Endothelial cell of umbilical vein (primary cell): ENCODE measurements at regions not wholly inside any gene's neighbourhood (a gene's known extent, or its start where the extent isn't known, plus 50 kb on each side); places are given as distances from the start of the nearest gene placed in this dataset.

Source experiments
- BruUV-seq: library from RNA; stranded (reverse); fragments of 400-500 nt; replicated peaks from 2 replicates; lab custom pipeline; 2021; lab: Mats Ljungman, UMichigan
- CTCF ChIA-PET: fragments of 300-600, 350-600 bp; sonication (Branson Sonifier 250); formaldehyde crosslinking; loops from one replicate; lab custom pipeline; 2021; ENCODE audit warnings: antibody characterized with exemption, inconsistent platforms; lab: Charles Lee
- POLR2A ChIA-PET: fragments of 300-600, 350-600 bp; sonication (Branson Sonifier 250); formaldehyde crosslinking; loops from one replicate; lab custom pipeline; 2021; ENCODE audit warnings: antibody characterized with exemption, inconsistent platforms; lab: Charles Lee
- DNase-seq: peaks from one replicate; pipeline ENCODE4 v3.0.0-alpha.2; 2011; ENCODE audit warnings: low read depth, low spot score
- FAIRE-seq: peaks from 2 replicates; lab custom pipeline; 2011; peaks lifted over from hg19 to GRCh38; lab: Jason Lieb, UNC
- H2AFZ ChIP-seq: 2 replicates; pipeline ENCODE4 v1.6.0; 2012; ENCODE audit warnings: low read depth, low read length, control low read depth, inconsistent platforms
- H3K27ac ChIP-seq: 2 replicates; pipeline ENCODE4 v1.5.1; 2011; ENCODE audit warnings: low read depth, mild to moderate bottlenecking, control low read depth, low read length, moderate library complexity; ENCODE audit not compliant: insufficient read depth
- H3K27me3 ChIP-seq, 2 experiments: 2 replicates each; pipeline versions ENCODE4 v1.6.0 to v1.6.1; 2011; ENCODE audit warnings: low read length in 2 of 2, mixed read lengths in 1 of 2; ENCODE audit not compliant: control insufficient read depth in 2 of 2, insufficient read depth in 2 of 2
- H3K36me3 ChIP-seq, 2 experiments: 2 replicates in 1 of 2; 3 replicates in 1 of 2; pipeline ENCODE4 v1.5.1; 2011; ENCODE audit warnings: low read length in 2 of 2, mild to moderate bottlenecking in 1 of 2, moderate library complexity in 1 of 2; ENCODE audit not compliant: control insufficient read depth in 2 of 2, insufficient read depth in 2 of 2; ENCODE audit errors: extremely low read depth in 1 of 2
- H3K4me1 ChIP-seq: 3 replicates; pipeline ENCODE4 v1.5.1; 2011; ENCODE audit warnings: mild to moderate bottlenecking, low read length; ENCODE audit not compliant: control insufficient read depth, insufficient read depth; ENCODE audit errors: extremely low read depth
- H3K4me2 ChIP-seq: 2 replicates; pipeline ENCODE4 v1.6.1; 2011; ENCODE audit warnings: low read length, control low read depth, mixed read lengths; ENCODE audit not compliant: insufficient read depth
- H3K4me3 ChIP-seq, 3 experiments: fragments of 200-600 bp in 1 of 3; sonication (generic), shearing (Covaris generic) in 1 of 3; replicated peaks in 1 of 3; 2 replicates each; pipeline ENCODE4 v1.5.1; 2011 to 2016; ENCODE audit warnings: control low read depth in 3 of 3, low read length in 3 of 3, mild to moderate bottlenecking in 2 of 3, inconsistent platforms in 1 of 3, low read depth in 1 of 3, moderate library complexity in 1 of 3; ENCODE audit not compliant: insufficient read depth in 1 of 3
- H3K79me2 ChIP-seq: 2 replicates; pipeline ENCODE4 v1.6.0; 2012; ENCODE audit warnings: low read length, inconsistent platforms; ENCODE audit not compliant: control insufficient read depth, insufficient read depth
- H3K9ac ChIP-seq: replicated peaks from 2 replicates; pipeline ENCODE3; 2011; ENCODE audit warnings: low read length, control low read depth; ENCODE audit not compliant: insufficient read depth; ENCODE audit errors: extremely low read depth
- H3K9me1 ChIP-seq: replicated peaks from 3 replicates; pipeline ENCODE4 v1.6.0; 2011; ENCODE audit warnings: mild to moderate bottlenecking, low read length; ENCODE audit not compliant: control insufficient read depth, insufficient read depth; ENCODE audit errors: extremely low read depth
- H3K9me3 ChIP-seq: replicated peaks from 2 replicates; pipeline ENCODE4 v1.5.1; 2012; ENCODE audit warnings: low read length, inconsistent platforms; ENCODE audit not compliant: control insufficient read depth, insufficient read depth
- H4K20me1 ChIP-seq: replicated peaks from 2 replicates; pipeline ENCODE3; 2011; ENCODE audit warnings: mild to moderate bottlenecking, low read length; ENCODE audit not compliant: control insufficient read depth, insufficient read depth; ENCODE audit errors: extremely low read depth
- CTCF ChIP-seq, 2 donors: IDR thresholded peaks; 1 replicate in 1 of 2; 2 replicates in 1 of 2; pipeline ENCODE4 v1.5.1; 2011; ENCODE audit warnings: low read length in 2 of 2, mild to moderate bottlenecking in 2 of 2, moderate library complexity in 2 of 2, control low read depth in 1 of 2, inconsistent platforms in 1 of 2, low read depth in 1 of 2; ENCODE audit not compliant: insufficient read depth in 1 of 2; ENCODE audit errors: extremely low read depth in 1 of 2
- EZH2 ChIP-seq: IDR thresholded peaks from 2 replicates; pipeline ENCODE4 v1.6.1; 2012; ENCODE audit warnings: borderline replicate concordance, low read depth, mild to moderate bottlenecking, moderate library complexity, low read length, inconsistent platforms; ENCODE audit not compliant: severe bottlenecking
- GATA2 ChIP-seq: IDR thresholded peaks from 2 replicates; pipeline ENCODE4 v1.7.0; 2011; ENCODE audit warnings: low read depth, mild to moderate bottlenecking, moderate library complexity, mixed read lengths, low read length; ENCODE audit not compliant: insufficient read length, insufficient read depth
- JUN ChIP-seq: IDR thresholded peaks from 2 replicates; pipeline ENCODE4 v1.6.1; 2011; ENCODE audit warnings: borderline replicate concordance, low read depth; ENCODE audit not compliant: insufficient read length, insufficient read depth
- MYC ChIP-seq: IDR thresholded peaks from one replicate; pipeline ENCODE4 v1.6.1; 2011; ENCODE audit warnings: mild to moderate bottlenecking, low read depth, low read length
- POLR2A ChIP-seq: IDR thresholded peaks from 2 replicates; pipeline ENCODE4 v1.6.1; 2012; ENCODE audit warnings: low read depth, mild to moderate bottlenecking, control low read depth, low read length
- POLR2AphosphoS5 ChIP-seq: IDR thresholded peaks from 2 replicates; pipeline ENCODE4 v1.6.1; 2012; ENCODE audit warnings: low read depth, mild to moderate bottlenecking, control low read depth, low read length, moderate library complexity; ENCODE audit not compliant: insufficient read depth
- dilution Hi-C: fragments of 300-500 bp; cut with MboI; formaldehyde crosslinking; loops from one replicate; pipeline ENCODE4 v1.15.0; 2019; ENCODE audit warnings: low sequenced_read_pairs; ENCODE audit not compliant: extremely low pct_ligation_motif_present
- intact Hi-C: fragments of 100-400 bp; cut with micrococcal nuclease; formaldehyde crosslinking; loops from one replicate; pipeline ENCODE4 v1.10.0; 2022

GRCh38 chr13:105497597-105497996, 1037.9 kb downstream of the EFNB2 start:
- Histone ChIP-seq H3K4me3 (no peak overlapping the region), H3K27me3 (no peaks in the 10 kb centered on the region), H3K79me2 (no peaks in the 10 kb centered on the region), H3K9ac (no peak overlapping the region), H2AFZ (no peak overlapping the region), H3K4me2 (no peak overlapping the region), H3K9me1 (no peaks in the 10 kb centered on the region), H3K4me1 (peaks cover 7% of the 10 kb centered on the region), H4K20me1 (no peaks in the 10 kb centered on the region), H3K36me3 (no peaks in the 10 kb centered on the region), H3K9me3 (no peaks in the 10 kb centered on the region), H3K27ac (no peak overlapping the region)
- intact Hi-C loops (no loop called here), dilution Hi-C loops (no loop called here)
- ChIA-PET POLR2A (no interaction called here), CTCF (interaction anchor here (1.2 kb wide), 1 partner anchor 87 kb away, joined by 3 read pairs; no protein-coding TSS in a partner anchor)
- BruUV-seq = no TSS peak
- TF ChIP-seq JUN (no peak), POLR2AphosphoS5 (no peak), MYC (no peak), EZH2 (no peak), CTCF (IDR thresholded peaks at IDR 0.05; ENCODE audit: extremely low read depth in 1 of 2, insufficient read depth in 1 of 2, low read depth in 1 of 2, low read length in 2 of 2) (no peak), GATA2 (no peak)
- FAIRE-seq = no peak
- no peak for DNase-seq

- Histone ChIP-seq H3K9me3 (no peaks in the 10 kb centered on the region), H3K79me2 (no peaks in the 10 kb centered on the region), H3K4me3 (no peak overlapping the region), H3K4me2 (no peak overlapping the region), H3K36me3 (no peaks in the 10 kb centered on the region), H2AFZ (no peak overlapping the region), H3K9me1 (no peaks in the 10 kb centered on the region), H3K9ac (no peak overlapping the region), H3K4me1 (no peaks in the 10 kb centered on the region), H4K20me1 (no peaks in the 10 kb centered on the region), H3K27me3 (no peaks in the 10 kb centered on the region), H3K27ac (no peak overlapping the region)
- no peak for TF ChIP-seq POLR2AphosphoS5
- no peak for TF ChIP-seq POLR2A
- DNase-seq (no peak), FAIRE-seq (no peak)
- POLR2A ChIA-PET = no interaction called here
- CTCF ChIA-PET = interaction anchor here (0.9 kb wide), 1 partner anchor 17 kb away, joined by 3 read pairs; no protein-coding TSS in a partner anchor
- dilution Hi-C loops (no loop called here), intact Hi-C loops (no loop called here)
- BruUV-seq = no TSS peak
These were observed 1043.2 kb downstream of the EFNB2 start for GRCh38 chr13:105492216-105492615.
